ENCODE measurements at regions not wholly inside any gene's neighbourhood (a gene's known extent, or its start where the extent isn't known, plus 50 kb on each side); places are given as distances from the start of the nearest gene placed in this dataset.

GRCh38 chr10:9379183-9379582 is 1324.7 kb downstream of the GATA3 start:
- TF ChIP-seq CTCF (IDR thresholded peaks at IDR 0.05; ENCODE audit: low read depth, low read length, poor library complexity, severe bottlenecking), result no peak
- no peak for TF ChIP-seq EZH2phosphoT487 (IDR thresholded peaks at IDR 0.05; ENCODE audit: borderline replicate concordance, low read length)

Data from DOHH2 (cell line).